Spleen (tissue), 7 donors: ENCODE measurements at regions not wholly inside any gene's neighbourhood (a gene's known extent, or its start where the extent isn't known, plus 50 kb on each side); places are given as distances from the start of the nearest gene placed in this dataset.

Experiments used
- CTCF ChIP-seq, 11 experiments: fragments of 200-600 bp in 7 of 11; fragments of 450-650 bp in 4 of 11; sonication (generic) in 4 of 11; IDR thresholded peaks in 8 of 11; conservative IDR thresholded peaks in 3 of 11; 1 replicate in 7 of 11; 2 replicates in 4 of 11; pipeline versions ENCODE4 v1.4.0 to v1.8.0; 2016 to 2021; ENCODE audit warnings: antibody characterized with exemption in 11 of 11, inconsistent platforms in 4 of 11, mild to moderate bottlenecking in 1 of 11
- POLR2A ChIP-seq, 3 donors: fragments of 450-650 bp; IDR thresholded peaks; one replicate each; pipeline ENCODE4 v1.5.1; 2017; ENCODE audit warnings: antibody characterized with exemption in 3 of 3, mild to moderate bottlenecking in 1 of 3
- POLR2AphosphoS5 ChIP-seq, 3 donors: sonication (generic); formaldehyde crosslinking; IDR thresholded peaks; one replicate each; pipeline ENCODE4 v1.5.1; 2017; ENCODE audit warnings: antibody characterized with exemption in 3 of 3
- donor health status: DM: no; HTN: no; CAD: no; lungs with moderate emphysema.
- donor health status: DM: no; HTN: no; CAD: no.
- donor health status: DM: no; HTN: no; CAD: no.

GRCh38 chr9:28961623-28962022, 1388.3 kb upstream of the C9orf72 start:
- TF ChIP-seq CTCF (IDR thresholded peaks at IDR 0.05 in 8 of 11, conservative IDR thresholded peaks at IDR 0.05 in 3 of 11) (no peak), POLR2AphosphoS5 (IDR thresholded peaks at IDR 0.05) (no peak), POLR2A (IDR thresholded peaks at IDR 0.05) (no peak)
